CD8-positive, alpha-beta memory T cell (primary cell): ENCODE measurements at regions not wholly inside any gene's neighbourhood (a gene's known extent, or its start where the extent isn't known, plus 50 kb on each side); places are given as distances from the start of the nearest gene placed in this dataset.

Experiments used
- CTCF ChIA-PET: fragments of 350-600 bp; sonication (Branson Sonifier 250); formaldehyde crosslinking; loops from one replicate; lab custom pipeline; 2021; ENCODE audit warnings: antibody characterized with exemption; lab: Charles Lee
- POLR2A ChIA-PET: fragments of 350-600 bp; sonication (Branson Sonifier 250); formaldehyde crosslinking; loops from one replicate; lab custom pipeline; 2021; ENCODE audit warnings: antibody characterized with exemption; lab: Charles Lee
- DNase-seq, 5 donors: peaks; one replicate each; pipeline versions ENCODE4 v3.0.0 to v3.0.0-alpha.2; 2020 to 2022; ENCODE audit warnings: mixed read lengths in 1 of 5
- H3K27ac ChIP-seq: one replicate; pipeline ENCODE4 v1.7.0; 2013; ENCODE audit warnings: low read depth, mild to moderate bottlenecking, low read length, moderate library complexity
- H3K27me3 ChIP-seq: 2 replicates; pipeline ENCODE4 v1.7.0; 2013; ENCODE audit warnings: low read length, mild to moderate bottlenecking; ENCODE audit not compliant: insufficient read depth, poor library complexity, severe bottlenecking
- H3K36me3 ChIP-seq: 2 replicates; pipeline ENCODE4 v1.7.0; 2013; ENCODE audit warnings: mild to moderate bottlenecking, low read length, moderate library complexity; ENCODE audit not compliant: insufficient read depth
- H3K4me1 ChIP-seq: 2 replicates; pipeline ENCODE4 v1.7.0; 2013; ENCODE audit warnings: mild to moderate bottlenecking, low read length, moderate library complexity; ENCODE audit not compliant: insufficient read depth
- H3K4me3 ChIP-seq: 2 replicates; pipeline ENCODE4 v1.7.0; 2013; ENCODE audit warnings: mild to moderate bottlenecking, low read length
- H3K9me3 ChIP-seq: 2 replicates; pipeline ENCODE4 v1.7.0; 2013; ENCODE audit warnings: mild to moderate bottlenecking, low read length
- H3K27ac Mint-ChIP-seq, 8 donors: one replicate each; pipeline ENCODE4 v1.8.0; 2020 to 2021; ENCODE audit warnings: mixed read lengths in 8 of 8, mild to moderate bottlenecking in 6 of 8, inconsistent platforms in 3 of 8, moderate library complexity in 3 of 8
- H3K27me3 Mint-ChIP-seq, 2 donors: one replicate each; pipeline ENCODE4 v1.8.0; 2020 to 2021; ENCODE audit warnings: mixed read lengths in 2 of 2, mild to moderate bottlenecking in 1 of 2, moderate library complexity in 1 of 2
- H3K36me3 Mint-ChIP-seq, 3 donors: one replicate each; pipeline ENCODE4 v1.8.0; 2020 to 2021; ENCODE audit warnings: mixed read lengths in 3 of 3, inconsistent platforms in 1 of 3, mild to moderate bottlenecking in 1 of 3
- H3K4me1 Mint-ChIP-seq, 3 donors: one replicate each; pipeline ENCODE4 v1.8.0; 2020 to 2021; ENCODE audit warnings: mixed read lengths in 3 of 3, inconsistent platforms in 1 of 3, mild to moderate bottlenecking in 1 of 3
- H3K4me3 Mint-ChIP-seq, 7 donors: one replicate each; pipeline ENCODE4 v1.8.0; 2020 to 2021; ENCODE audit warnings: mixed read lengths in 7 of 7, mild to moderate bottlenecking in 6 of 7, moderate library complexity in 4 of 7, inconsistent platforms in 2 of 7
- H3K9me3 Mint-ChIP-seq, 5 donors: one replicate each; pipeline ENCODE4 v1.8.0; 2020 to 2022; ENCODE audit warnings: mixed read lengths in 5 of 5, mild to moderate bottlenecking in 3 of 5, moderate library complexity in 2 of 5, inconsistent platforms in 1 of 5

DNA sequence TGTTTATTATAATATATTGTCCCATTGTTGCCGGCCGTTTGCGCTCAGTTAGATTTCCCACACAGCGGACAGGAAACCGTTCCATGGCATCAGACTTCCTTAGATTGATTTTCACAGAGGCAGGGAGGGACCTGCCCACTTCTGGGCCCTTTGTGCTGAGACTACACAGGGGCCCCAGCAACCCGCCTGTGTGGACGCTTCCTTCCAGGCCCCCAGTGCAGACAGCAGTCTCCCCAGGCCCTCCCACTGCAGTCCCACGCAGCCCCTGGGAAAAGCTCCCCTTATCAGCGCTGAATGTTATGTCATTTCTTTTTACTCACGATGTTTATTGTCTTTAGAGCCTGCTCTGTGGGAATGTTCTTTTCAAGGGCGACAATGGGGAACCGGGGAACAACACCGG, 351.7 kb upstream of the ARGLU1 start:
- CTCF ChIA-PET, result no interaction called here
- H3K4me3 Mint-ChIP-seq, result peak overlapping the region in 1 of 7 donors; percentile 60
- no peak overlapping the region for H3K4me3 ChIP-seq
- peaks cover 8 to 27% of the 10 kb centered on the region in 2 donors for H3K27me3 Mint-ChIP-seq
- H3K27ac ChIP-seq, result no peak overlapping the region
- no peaks in the 10 kb centered on the region for H3K36me3 Mint-ChIP-seq
- no peaks in the 10 kb centered on the region for H3K27me3 ChIP-seq
- no peak overlapping the region for H3K27ac Mint-ChIP-seq
- H3K36me3 ChIP-seq, result no peaks in the 10 kb centered on the region
- peaks cover 0 to 2% (median 0%) of the 10 kb centered on the region in 5 donors for H3K9me3 Mint-ChIP-seq
- H3K4me1 ChIP-seq, result peaks cover 8% of the 10 kb centered on the region
- no peak for DNase-seq
- H3K4me1 Mint-ChIP-seq, result peaks cover 6 to 16% (median 13%) of the 10 kb centered on the region in 3 donors
- POLR2A ChIA-PET, result no interaction called here
- no peaks in the 10 kb centered on the region for H3K9me3 ChIP-seq

DNA sequence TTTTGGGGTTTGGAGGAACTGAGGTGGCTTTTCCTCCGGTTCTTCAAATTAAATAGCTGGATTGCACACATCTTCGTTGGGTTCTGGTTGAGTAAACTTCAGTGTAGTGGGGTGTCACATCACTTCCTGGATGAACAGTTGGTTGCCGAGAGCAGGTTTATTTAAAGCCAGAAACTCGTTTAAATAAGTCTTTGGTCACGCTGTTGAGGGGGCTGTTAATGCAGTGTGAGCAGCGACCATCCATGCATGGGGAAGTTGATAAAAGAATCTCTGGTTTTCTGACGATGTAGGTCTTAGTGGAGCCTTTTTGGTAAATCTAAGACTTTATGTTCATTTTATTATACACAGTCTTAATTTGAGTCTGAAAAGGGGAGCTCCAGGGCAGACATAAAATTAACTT, 351.2 kb upstream of the ARGLU1 start:
- Mint-ChIP-seq H3K9me3 (peaks cover 0 to 2% (median 0%) of the 10 kb centered on the region in 5 donors), H3K27me3 (peaks cover 8 to 30% of the 10 kb centered on the region in 2 donors), H3K36me3 (no peaks in the 10 kb centered on the region), H3K4me1 (peaks cover 6 to 16% (median 13%) of the 10 kb centered on the region in 3 donors), H3K27ac (no peak overlapping the region), H3K4me3 (peak overlapping the region in 6 of 7 donors; percentile 12 to 61 (median 32))
- H3K4me3 ChIP-seq, result no peak overlapping the region
- ChIA-PET CTCF (no interaction called here), POLR2A (no interaction called here)
- peaks cover 8% of the 10 kb centered on the region for H3K4me1 ChIP-seq
- DNase-seq, result peak in 1 of 5 donors; percentile 1
- H3K36me3 ChIP-seq, result no peaks in the 10 kb centered on the region
- H3K9me3 ChIP-seq, result no peaks in the 10 kb centered on the region
- H3K27ac ChIP-seq, result no peak overlapping the region
- no peaks in the 10 kb centered on the region for H3K27me3 ChIP-seq

DNA sequence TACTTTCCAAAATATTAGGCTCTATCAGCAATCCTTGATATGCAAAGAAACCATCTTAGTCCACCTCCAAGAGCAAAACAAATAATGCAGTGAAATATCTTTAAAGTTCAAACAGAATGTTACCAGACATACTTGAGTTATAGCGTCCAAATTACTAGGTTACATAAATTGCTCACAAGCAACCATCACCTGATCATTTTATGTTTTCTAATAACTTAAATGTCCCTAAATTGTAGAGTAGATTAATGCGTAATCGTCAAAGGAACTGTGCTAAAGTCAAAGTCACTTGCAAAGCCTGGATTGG, 350.6 kb upstream of the ARGLU1 start:
- ChIA-PET CTCF (interaction anchor here (1.1 kb wide), 1 partner anchor 15 kb away, joined by 3 read pairs; no protein-coding TSS in a partner anchor), POLR2A (no interaction called here)
- Mint-ChIP-seq H3K36me3 (no peaks in the 10 kb centered on the region), H3K27me3 (peaks cover 8 to 30% of the 10 kb centered on the region in 2 donors), H3K4me1 (peaks cover 6 to 16% (median 13%) of the 10 kb centered on the region in 3 donors), H3K9me3 (peaks cover 0 to 2% (median 0%) of the 10 kb centered on the region in 5 donors), H3K27ac (no peak overlapping the region), H3K4me3 (peak overlapping the region in 5 of 7 donors; percentile 2 to 88 (median 71))
- Histone ChIP-seq H3K27me3 (no peaks in the 10 kb centered on the region), H3K4me1 (peaks cover 8% of the 10 kb centered on the region), H3K36me3 (no peaks in the 10 kb centered on the region), H3K9me3 (no peaks in the 10 kb centered on the region), H3K27ac (no peak overlapping the region), H3K4me3 (no peak overlapping the region)
- no peak for DNase-seq

DNA sequence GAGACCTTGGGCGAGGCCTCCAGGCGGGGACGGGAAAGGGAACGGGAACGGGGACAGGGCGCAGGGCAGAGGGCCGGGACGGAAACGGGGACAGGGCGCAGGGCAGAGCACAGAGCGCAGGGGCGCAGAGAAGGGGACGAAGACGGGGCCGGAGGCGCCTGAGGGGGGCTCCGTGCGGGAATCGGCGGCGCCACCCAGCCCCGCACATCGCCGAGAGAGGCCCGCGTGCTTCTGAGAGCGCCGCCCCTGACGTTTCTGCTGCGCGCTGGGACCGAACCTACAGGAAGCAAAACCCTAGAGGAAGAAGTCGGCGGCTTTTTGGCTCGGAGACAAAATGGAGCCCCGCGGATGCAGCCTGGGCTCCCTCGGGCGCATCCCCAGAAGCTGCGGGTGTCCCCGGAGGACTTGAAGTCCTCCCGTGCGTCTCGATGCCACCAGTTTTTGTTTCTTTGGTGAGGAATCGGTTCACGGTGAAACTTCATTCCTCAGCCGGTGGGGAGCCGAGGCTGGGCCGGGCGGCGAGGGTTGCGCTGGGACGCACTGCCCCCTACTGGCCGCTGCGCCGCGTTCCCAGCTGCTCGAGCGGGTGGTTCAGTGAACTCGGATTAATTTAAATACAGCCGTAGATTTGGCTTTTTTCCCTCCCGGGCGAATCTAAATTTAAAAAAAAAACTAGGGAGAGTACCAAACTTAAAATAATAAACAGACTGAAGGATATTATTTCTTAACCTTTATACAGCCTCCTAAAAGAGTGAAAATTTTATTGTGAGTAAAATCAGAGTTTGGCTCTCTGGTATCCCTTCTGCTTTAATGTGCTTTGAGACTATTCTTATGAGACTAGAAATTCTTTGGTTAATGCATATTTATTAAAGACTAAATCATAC, 350.0 kb upstream of the ARGLU1 start:
- peaks cover 0 to 2% (median 0%) of the 10 kb centered on the region in 5 donors for H3K9me3 Mint-ChIP-seq
- H3K27me3 Mint-ChIP-seq, result peaks cover 8 to 30% of the 10 kb centered on the region in 2 donors
- POLR2A ChIA-PET, result no interaction called here
- peak overlapping the region; percentile 59 for H3K4me3 ChIP-seq
- peaks cover 6 to 16% (median 13%) of the 10 kb centered on the region in 3 donors for H3K4me1 Mint-ChIP-seq
- no peaks in the 10 kb centered on the region for H3K27me3 ChIP-seq
- no peaks in the 10 kb centered on the region for H3K36me3 Mint-ChIP-seq
- H3K9me3 ChIP-seq, result no peaks in the 10 kb centered on the region
- H3K36me3 ChIP-seq, result no peaks in the 10 kb centered on the region
- peak overlapping the region; percentile 68 to 88 (median 76) for H3K4me3 Mint-ChIP-seq
- peak; percentile 18 to 56 (median 45) for DNase-seq
- H3K4me1 ChIP-seq, result peaks cover 8% of the 10 kb centered on the region
- H3K27ac Mint-ChIP-seq, result peak overlapping the region in 1 of 8 donors; percentile 22
- CTCF ChIA-PET, result interaction anchor here (1.1 kb wide), 1 partner anchor 15 kb away, joined by 3 read pairs; no protein-coding TSS in a partner anchor
- H3K27ac ChIP-seq, result no peak overlapping the region

DNA sequence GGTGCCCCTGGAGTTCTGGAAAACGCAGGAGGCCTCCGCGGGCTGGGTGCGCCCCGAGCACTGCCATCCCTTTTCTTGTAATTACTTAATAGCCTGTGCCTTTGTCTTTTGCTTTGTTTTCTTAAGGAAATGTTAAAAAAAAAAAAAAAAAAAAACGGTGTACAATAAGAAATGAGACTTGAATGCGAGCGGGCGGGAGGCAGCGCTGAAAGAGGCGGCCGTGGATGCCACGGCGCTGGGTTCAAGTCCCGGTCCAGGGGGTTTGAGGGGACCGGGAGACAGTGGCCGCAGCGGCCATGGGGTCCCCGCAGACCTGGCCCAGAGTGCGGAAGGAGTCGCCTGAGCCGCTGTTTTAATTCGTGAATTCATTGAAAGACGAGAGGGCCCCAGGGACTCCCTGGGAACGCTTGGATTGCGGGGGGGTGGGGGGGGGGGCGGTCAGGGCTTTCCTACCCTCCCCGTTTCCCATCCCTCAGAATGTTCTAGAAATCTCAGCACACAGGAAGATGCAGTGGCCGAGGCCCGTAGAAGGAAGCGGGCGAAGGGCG, 349.2 kb upstream of the ARGLU1 start:
- no peak for DNase-seq
- H3K4me1 ChIP-seq, result peaks cover 8% of the 10 kb centered on the region
- H3K36me3 ChIP-seq, result no peaks in the 10 kb centered on the region
- Mint-ChIP-seq H3K36me3 (no peaks in the 10 kb centered on the region), H3K27ac (no peak overlapping the region), H3K27me3 (peaks cover 5 to 27% of the 10 kb centered on the region in 2 donors), H3K4me1 (peaks cover 6 to 16% (median 13%) of the 10 kb centered on the region in 3 donors), H3K4me3 (peak overlapping the region in 6 of 7 donors; percentile 24 to 71 (median 43)), H3K9me3 (peaks cover 0 to 2% (median 0%) of the 10 kb centered on the region in 5 donors)
- no peaks in the 10 kb centered on the region for H3K9me3 ChIP-seq
- no peak overlapping the region for H3K27ac ChIP-seq
- H3K27me3 ChIP-seq, result no peaks in the 10 kb centered on the region
- POLR2A ChIA-PET, result no interaction called here
- no peak overlapping the region for H3K4me3 ChIP-seq
- CTCF ChIA-PET, result no interaction called here

DNA sequence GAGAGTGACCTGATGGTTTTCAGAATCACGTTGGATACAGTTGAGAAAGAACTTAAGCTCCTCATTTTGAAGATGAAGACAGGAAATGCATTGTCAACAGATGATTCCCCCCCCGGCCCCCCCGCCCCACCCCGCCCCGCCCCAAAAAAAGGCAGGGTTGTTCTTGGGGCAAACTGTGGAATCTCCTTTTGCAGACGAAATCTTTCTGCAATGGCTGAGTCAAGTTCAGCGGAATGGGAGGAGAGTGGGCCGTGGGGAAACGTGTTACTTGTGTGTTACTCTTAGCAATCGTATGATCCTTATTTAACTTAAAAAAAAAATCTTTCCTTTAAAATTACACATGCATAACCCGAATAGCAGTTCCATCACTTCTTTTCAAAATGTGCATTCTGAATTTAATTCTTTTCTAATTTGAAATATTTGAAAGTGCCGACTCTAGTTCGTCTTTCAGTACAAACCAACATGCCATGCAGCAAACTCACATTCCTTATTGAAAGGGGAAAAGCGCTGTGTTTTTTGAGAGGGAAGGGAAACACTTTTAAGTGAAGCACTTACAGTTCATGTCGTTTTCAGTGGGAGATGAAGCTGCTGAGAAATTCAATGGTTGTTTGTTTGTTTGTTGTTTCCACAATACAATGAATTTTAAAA, 348.5 kb upstream of the ARGLU1 start:
- Mint-ChIP-seq H3K4me3 (peak overlapping the region in 6 of 7 donors; percentile 24 to 47 (median 30)), H3K27ac (no peak overlapping the region), H3K27me3 (peaks cover 8 to 24% of the 10 kb centered on the region in 2 donors), H3K4me1 (peaks cover 8 to 16% (median 13%) of the 10 kb centered on the region in 3 donors), H3K9me3 (peaks cover 0 to 2% (median 0%) of the 10 kb centered on the region in 5 donors), H3K36me3 (no peaks in the 10 kb centered on the region)
- no peak for DNase-seq
- no peaks in the 10 kb centered on the region for H3K9me3 ChIP-seq
- CTCF ChIA-PET, result no interaction called here
- H3K27ac ChIP-seq, result no peak overlapping the region
- H3K27me3 ChIP-seq, result no peaks in the 10 kb centered on the region
- no peak overlapping the region for H3K4me3 ChIP-seq
- POLR2A ChIA-PET, result no interaction called here
- peaks cover 8% of the 10 kb centered on the region for H3K4me1 ChIP-seq
- H3K36me3 ChIP-seq, result no peaks in the 10 kb centered on the region

DNA sequence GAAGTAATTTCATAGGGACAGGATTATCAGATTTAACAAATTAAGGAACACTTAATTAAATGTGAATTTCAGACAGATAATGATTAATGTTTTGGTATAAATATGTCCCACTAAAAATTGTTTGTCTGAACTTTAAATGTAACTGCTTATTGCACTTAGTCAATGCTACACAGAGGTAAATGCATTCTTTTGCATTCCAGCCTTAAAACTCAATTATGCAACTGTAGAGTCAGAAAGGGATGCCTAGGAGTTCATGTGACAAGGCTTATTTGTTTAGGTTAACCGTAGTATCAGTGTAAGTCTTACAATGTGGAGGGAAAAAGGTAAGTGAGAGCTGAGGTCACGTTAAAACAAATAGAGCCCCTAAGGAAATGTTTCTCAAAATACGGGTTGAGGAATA, 347.2 kb upstream of the ARGLU1 start:
- H3K27ac Mint-ChIP-seq, result no peak overlapping the region
- Histone ChIP-seq H3K4me1 (peaks cover 8% of the 10 kb centered on the region), H3K27me3 (no peaks in the 10 kb centered on the region), H3K27ac (no peak overlapping the region), H3K36me3 (no peaks in the 10 kb centered on the region), H3K9me3 (no peaks in the 10 kb centered on the region), H3K4me3 (no peak overlapping the region)
- H3K9me3 Mint-ChIP-seq, result peaks cover 0 to 2% (median 0%) of the 10 kb centered on the region in 5 donors
- DNase-seq, result no peak
- peaks cover 9 to 16% (median 13%) of the 10 kb centered on the region in 3 donors for H3K4me1 Mint-ChIP-seq
- no peaks in the 10 kb centered on the region for H3K36me3 Mint-ChIP-seq
- ChIA-PET CTCF (no interaction called here), POLR2A (no interaction called here)
- peak overlapping the region in 1 of 7 donors; percentile 13 for H3K4me3 Mint-ChIP-seq
- H3K27me3 Mint-ChIP-seq, result peaks cover 8 to 21% of the 10 kb centered on the region in 2 donors
